Lung microvascular endothelial cell (primary cell): ENCODE measurements at regions not wholly inside any gene's neighbourhood (a gene's known extent, or its start where the extent isn't known, plus 50 kb on each side); places are given as distances from the start of the nearest gene placed in this dataset.
A peak's percentile ranks its signal among the peaks of the same experiment; 100 is the strongest.
"Not testable (repeated sequence)": the region's sequence is repeated elsewhere in the genome, so short reads cannot be mapped to it uniquely, and the experiment has no call there.

Experiments
- DNase-seq, 2 donors: peaks; one replicate each; pipeline versions ENCODE4 v3.0.0 to v3.0.0-alpha.2; 2010; ENCODE audit warnings: low read depth in 2 of 2

- DNase-seq = no peak
These were observed 307.7 kb downstream of the JRKL start for GRCh38 chr11:96697466-96697865.

DNA sequence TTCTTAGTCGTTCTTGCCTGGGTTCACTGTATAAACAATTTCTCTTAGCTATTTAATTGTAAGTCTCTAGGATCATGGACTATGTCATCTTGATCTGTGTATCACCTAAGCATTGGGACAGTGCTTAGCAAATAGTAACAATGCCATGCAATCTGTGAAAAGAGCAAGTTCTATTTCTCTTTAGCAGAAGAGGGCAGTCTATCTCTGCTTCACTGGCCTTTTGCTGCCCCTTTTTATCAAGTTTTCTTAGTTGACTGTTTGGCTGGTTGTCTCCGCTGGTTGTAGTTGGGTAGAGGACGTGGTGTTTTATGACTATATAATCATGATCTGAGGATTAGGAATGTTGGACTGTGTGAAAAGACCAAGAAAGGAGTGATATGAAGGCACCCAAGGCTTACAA lies 315.0 kb downstream of the JRKL start:
- peak; percentile 1 to 5 for DNase-seq

DNA sequence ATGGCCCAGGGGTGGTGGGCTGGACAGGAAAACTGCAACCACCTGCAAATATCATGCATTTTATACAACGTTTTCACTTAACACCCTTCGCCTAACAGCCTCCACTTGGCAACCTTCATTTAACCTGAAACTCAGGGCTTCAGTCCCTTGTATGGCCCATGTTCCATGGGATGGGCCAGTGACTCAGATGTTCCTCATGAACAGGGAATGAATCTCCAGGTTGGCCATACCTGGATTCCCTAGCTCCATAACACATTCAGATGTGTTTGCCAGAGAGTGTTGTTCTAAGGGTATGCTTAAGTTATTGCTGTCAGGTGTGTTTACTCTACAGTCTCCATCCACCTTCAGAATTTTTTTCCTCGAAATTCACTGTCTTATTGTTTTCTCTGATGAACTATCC lies 316.9 kb downstream of the JRKL start:
- DNase-seq = no peak

DNA sequence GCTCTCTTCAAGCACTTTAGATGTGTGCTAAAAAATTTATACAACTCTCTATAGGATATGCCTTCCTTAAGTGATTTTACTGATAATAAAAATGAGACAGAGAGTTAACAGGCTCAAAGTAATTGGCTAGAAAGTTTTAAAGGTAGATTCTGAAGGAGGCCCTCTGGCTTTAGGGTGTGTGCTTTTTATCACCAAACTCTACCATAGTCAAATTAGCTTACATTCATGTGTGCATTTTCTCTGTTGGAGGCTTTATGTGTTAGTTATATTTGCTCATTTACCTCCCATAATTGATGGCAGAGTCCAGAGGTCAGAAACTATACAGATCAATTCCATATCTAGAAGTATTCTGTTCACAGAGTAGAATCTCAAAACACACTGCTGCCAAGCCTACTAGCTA lies 317.5 kb downstream of the JRKL start:
- no peak for DNase-seq

- no peak for DNase-seq
These were observed 318.5 kb downstream of the JRKL start for GRCh38 chr11:96708219-96708878.

- no peak for DNase-seq
These were observed 323.5 kb downstream of the JRKL start for GRCh38 chr11:96713301-96713700.

DNA sequence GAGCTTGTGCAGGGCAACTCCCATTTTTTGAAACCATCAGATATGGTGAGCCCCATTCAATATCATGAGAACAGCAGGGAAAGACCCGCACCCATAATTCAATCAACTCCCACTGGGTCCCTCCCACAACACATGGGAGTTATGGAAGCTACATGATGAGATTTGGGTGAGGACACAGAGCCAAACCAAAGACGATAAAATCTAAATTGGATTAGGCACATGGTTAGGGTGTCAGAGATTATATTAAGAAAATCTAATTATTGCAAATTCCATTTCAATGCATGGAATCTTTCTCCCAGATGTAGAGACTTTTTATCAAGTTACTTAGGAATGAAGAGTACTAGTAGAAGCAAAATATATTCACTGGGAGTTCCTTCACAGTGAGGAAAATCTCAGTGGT lies 324.9 kb downstream of the JRKL start:
- no peak for DNase-seq

DNA sequence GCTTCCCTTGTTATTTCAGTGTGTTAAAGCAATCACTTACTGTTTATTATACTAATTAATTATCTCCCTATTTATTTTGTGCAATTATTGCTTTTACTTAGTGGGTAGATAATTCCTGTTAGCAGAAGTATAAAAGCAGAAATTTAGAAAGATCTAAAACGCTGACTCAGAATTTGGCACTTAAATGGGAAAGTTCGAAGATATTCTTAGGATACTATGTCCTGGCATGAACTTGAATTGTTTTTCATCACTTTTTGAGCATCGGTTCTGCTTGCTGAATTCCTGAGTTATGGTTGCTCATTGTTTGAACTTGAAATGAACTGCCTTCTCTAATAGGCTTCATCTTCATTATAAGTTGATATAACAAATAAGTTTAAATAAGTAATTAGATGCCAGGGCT lies 325.4 kb downstream of the JRKL start:
- no peak for DNase-seq

GRCh38 chr11:96736601-96737000 lies 346.8 kb downstream of the JRKL start:
- DNase-seq = no peak

DNA sequence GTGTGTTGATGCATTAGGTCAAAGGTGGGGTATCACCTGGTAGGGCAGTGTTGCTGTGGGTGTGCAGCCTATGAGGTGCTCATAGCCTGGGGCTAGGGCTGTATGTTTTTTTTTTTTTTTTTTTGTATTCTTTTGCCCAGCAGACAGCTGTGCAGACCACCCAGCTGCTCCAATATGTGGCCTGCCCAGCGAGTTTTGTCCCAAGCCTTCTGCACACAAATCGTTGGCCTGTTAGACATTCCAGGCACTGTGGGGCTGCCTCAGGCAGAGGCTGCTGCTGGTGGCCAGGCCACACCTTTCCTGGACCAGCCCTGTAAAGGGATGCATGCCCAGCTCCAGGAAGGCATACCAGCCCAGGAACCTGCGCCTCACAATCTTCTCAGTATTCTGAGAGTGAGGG lies 348.5 kb downstream of the JRKL start:
- no peak for DNase-seq

DNA sequence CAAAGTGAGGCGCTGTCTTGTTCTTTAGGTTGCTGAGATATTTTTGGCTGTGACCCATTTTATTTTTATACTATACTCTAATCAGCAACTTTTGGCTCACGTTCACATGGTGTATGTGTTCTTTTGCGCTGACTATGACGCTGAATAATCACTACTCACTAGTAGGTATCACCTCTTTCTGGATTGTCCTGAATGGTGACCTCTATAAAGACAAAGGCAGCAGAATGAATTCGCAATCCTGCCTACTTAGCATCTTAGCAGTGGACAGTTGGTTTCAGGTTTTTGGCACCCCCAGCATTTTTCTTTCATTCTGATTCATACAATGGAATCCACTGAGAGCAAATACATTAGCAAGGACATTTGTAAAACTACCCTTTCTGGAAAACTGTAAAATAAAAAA lies 351.3 kb downstream of the JRKL start:
- no peak for DNase-seq

DNA sequence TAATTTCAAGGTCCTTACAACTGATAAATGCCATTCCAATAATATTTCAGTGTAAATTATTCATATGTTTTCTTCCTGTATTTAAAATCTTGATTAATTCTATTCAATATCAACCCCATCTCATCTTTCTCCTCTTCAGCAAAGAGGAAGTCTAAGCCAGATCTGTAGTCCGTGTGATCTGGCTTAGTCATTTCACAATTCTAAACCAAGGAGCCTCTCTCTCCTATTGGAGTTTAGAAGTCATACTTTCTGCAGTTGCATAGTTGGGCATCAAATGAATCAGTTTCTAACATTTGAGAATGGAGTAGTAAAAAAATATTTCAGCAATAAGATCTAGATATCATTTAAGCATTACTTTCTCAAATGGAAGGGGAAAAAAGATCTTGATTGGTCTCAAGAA lies 354.9 kb downstream of the JRKL start:
- no peak for DNase-seq

GRCh38 chr11:96748639-96749370 lies 359.0 kb downstream of the JRKL start:
- peak; percentile 43 to 46 for DNase-seq

- DNase-seq = not testable (repeated sequence)
These were observed 362.0 kb downstream of the JRKL start for GRCh38 chr11:96751807-96752206.

GRCh38 chr11:96752221-96752620 lies 362.4 kb downstream of the JRKL start:
- no peak for DNase-seq

DNA sequence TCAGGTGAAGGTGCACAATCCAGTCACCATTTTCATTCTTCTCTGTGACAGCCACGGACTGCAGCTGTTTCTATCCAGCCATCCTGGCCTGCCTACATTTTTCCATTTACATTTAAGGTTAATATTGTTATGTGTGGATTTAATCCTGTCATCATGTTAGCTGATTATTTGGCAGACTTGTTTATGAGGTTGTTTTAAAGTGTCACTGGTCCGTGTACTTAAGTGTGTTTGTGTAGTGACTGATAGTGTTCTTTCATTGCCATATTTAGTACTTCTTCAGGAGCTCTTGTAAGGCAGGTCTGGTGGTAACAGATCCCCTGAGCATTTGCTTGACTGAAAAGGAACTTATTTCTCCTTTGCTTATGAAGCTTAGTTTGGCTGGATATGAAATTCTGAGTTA lies 364.2 kb downstream of the JRKL start:
- DNase-seq = no peak

DNA sequence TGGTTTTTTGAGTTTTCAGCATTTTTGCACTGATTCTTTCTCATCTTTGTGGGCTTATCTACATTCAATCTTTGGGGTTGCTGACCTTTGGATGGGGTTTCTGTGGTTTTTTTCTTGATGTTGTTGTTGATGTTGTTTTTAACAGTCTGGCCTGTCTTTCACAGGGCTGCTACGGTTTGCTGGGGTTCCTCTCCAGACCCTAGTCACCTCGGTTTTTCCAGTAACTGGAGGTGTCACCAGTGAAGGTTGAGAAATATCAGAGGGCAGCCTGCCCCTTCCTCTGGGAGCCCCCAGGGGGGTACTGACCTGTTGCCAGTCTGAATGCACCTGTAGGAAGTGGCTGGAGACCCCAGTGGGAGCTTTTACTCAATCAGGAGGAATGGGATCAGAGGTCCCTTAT lies 365.4 kb downstream of the JRKL start:
- no peak for DNase-seq

DNA sequence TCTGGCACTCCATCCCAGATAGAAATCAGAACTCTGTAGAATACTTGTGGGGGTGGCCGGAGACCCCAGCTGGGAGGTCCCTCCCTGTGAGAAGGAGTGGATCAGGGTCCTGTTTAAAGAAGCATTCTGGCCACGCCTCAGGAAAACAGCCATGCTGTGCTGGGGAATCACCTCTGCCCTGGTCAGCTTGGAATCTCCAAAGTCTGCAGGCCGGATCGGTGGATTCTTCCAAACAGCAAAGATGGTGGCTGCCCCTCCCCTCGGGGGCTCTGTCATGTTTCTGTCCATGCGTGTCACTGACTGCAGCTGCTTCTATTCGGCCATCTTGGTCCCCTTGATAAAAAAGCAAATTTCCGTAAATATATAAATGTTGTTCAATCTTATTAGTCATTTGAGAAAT lies 365.9 kb downstream of the JRKL start:
- DNase-seq = no peak

DNA sequence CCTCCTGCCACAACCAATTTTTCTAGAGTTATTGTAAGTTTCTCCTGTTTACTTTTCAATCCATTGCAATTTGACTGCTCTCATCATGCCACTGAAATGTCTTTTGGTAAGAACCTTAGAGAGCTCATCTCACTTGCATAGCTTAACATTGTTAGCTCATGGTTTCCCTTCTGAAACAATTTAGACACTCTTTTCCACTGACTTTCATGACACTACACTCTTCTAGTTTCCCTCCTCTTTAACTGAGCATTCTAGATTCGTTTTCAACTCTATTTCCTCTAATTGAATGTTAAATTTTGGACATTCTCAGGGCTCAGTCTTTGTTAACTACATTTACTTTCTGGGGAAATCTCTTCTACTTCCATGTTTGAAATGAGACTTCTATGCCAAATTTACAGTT lies 369.1 kb downstream of the JRKL start:
- DNase-seq = no peak

DNA sequence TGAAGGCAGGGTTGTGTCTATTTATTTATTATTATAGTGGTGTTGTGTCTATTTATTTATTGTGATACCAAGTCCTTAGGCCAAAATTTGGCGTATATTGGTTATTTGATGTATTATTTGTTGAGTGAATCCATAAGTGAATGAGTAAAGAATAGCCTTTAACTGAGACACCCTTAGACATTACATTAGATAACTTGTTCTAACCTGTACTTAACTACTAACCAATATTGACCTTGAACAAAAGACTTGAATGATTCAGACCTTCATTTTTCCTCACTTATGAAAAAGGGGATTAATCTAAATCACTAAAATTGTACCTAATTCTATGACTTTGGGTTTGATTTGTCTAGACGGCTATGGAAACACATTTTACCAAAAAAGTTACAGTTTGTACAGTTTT lies 370.5 kb downstream of the JRKL start:
- no peak for DNase-seq

DNA sequence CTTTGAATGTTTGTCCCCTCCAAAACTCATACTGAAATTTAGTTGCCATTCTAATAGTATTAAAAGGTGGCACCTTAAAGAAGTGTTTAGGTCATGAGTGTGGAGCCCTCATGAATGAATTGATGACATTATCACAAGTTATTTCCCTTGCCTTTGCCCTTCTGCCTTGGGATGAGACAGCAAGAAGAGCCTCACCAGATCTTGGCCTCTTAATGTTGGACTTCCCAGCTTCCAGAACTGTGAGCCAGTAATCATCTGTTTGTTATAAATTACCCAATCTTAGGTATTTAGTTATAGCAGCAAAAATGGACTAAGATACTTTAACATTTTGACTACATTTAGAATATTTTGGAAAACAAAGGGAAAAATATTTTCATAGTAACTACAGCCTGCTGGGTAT lies 371.0 kb downstream of the JRKL start:
- no peak for DNase-seq

GRCh38 chr11:96761451-96761850 lies 371.6 kb downstream of the JRKL start:
- no peak for DNase-seq

- no peak for DNase-seq
These were observed 373.4 kb downstream of the JRKL start for GRCh38 chr11:96763244-96763643.

- no peak for DNase-seq
These were observed 388.5 kb downstream of the JRKL start for GRCh38 chr11:96778272-96778671.
